ENCODE measurements at regions not wholly inside any gene's neighbourhood (a gene's known extent, or its start where the extent isn't known, plus 50 kb on each side); places are given as distances from the start of the nearest gene placed in this dataset.

DNA sequence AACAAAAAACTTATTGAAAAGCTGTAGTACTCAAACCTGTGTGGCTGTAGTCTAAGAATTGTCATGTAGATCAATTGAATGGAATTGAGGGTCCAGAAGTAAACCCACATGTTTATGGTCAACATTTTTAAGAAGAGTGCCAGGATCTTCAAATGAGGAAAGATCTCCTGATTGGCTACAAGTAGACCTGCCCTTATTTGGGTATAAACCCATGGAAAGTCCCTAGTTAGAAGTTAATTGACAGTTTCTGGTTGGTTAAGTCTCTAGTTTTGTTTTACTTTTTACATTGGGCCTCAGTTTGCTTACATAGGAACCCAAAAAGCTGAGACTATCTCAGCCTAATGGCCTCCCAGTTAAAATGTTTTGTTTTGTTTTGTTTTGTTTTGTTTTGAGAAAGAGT lies 91.9 kb upstream of the RESF1 start:
- no peak for DNase-seq

DNA sequence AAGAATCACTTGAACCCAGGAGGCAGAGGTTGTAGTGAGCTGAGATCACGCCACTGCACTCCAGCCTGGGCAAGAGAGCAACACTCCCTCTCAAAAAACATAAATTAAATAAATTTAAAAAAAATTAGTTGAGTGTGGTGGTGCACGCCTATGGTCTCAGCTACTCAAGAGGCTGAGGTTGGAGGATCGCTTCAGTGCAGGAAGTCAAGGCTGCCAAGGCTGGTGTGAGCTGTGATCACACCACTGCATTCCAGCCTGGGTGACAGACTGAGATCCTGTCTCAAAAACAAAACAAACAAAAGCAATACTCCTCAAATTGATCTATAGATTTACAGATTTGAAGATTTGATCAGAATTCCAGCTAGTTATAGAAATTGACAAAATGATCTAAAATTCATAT lies 92.7 kb upstream of the RESF1 start:
- no peak for DNase-seq

DNA sequence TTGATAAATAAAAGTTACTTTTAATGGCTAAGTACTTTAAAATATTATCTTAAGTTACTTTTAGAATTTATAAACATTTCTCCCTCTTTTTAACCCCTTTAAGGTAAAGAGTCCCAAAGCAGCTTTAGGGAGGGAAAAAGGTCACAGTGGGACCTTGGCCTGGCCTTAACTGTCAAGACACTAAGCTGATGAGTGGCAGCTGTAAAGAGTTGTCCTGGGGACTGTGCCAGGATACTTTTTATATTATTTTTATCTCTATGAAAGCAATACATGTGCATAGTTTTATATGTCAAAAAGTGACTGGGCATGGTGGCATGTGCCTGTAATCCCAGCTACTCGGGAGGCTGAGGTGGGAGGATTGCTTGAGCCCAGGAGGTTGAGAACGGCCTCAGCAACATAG lies 94.2 kb upstream of the RESF1 start:
- no peak for DNase-seq

DNA sequence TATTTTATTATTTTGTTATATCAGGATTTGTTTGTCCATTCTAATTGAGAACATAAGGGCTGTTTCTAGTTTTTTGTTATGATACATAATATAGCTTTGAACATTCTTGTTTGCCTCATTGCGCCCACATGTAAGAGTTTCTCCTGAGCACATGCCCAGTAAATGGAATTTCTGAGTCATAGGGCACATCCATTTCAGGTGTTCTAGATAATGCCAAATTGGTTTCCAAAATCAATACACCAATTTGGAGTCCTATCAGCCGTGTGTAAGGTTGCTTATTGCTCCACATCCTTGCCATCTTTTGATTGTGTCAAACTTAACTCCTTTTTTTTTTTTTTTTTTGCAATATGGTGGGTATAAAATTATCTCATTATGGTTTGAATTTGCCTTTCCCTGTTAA lies 97.9 kb upstream of the RESF1 start:
- DNase-seq: no peak

DNA sequence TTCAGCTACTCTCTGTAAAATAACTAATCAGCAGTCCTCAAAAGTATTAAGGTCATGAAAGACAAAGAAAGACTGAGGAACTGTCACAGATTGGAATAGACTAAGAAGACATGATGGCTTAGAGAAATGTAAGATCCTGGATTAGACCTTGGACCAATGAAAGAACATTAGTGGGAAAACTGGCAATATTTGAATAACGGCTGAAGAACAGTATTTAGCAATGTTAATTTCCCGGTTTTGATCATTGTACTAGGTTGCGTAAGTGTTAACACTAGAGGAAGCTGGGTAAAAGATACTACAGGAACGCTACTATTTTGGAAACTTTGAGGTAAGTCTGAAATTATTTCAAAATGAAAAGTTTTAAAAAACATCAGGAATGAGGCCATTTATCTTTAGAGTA lies 98.8 kb upstream of the RESF1 start:
- DNase-seq: no peak

DNA sequence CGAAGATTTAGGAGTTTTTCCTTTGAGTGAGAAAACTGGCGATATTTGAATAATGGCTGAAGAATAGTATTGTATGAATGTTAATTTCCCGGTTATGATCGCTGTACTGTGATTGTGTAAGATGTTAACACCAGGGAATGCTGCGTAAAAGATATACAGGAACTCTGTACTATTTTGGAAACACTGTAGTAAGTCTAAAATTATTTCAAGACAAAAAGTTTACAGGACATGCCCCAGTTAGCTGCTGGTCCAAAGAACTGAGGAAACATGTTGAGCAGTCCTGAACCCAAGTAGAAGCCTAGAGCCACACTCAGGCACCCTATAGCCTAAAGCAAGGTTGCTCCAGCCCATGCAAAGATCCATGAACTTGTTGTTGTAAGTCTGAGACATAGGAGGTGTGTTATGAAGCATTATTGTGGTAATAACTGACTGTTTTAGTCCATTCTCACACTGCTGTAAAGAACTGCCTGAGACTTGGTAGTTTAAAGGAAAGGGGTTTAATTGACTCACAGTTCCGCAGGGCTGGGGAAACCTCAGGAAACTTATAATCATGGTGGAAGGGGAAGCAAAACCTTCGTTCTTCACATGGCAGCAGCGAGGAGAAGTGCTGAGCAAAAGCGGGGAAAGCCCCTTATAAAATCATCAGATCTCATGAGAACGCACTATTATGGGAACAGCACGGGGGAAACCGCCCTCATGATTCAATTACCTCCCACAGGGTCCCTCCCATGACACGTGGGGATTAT lies 99.8 kb upstream of the RESF1 start:
- DNase-seq: no peak

DNA sequence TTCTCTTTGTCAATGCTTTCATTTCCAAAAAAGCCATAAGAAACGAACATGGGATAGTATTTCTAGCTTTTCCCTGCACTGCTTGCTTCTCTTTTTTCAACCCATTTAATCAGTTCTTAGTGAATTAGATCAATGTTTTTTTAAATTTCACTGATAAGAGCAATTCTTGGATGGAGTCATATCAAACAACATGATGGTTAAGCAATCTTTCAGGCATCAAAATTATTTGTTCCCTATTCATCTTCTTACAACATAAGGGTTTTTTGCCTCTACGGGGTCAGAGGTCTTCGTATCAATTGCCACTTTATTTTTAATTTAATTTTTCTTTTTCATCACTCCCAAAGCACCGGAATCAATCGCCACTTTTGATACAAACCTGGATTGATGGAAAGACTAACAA lies 103.8 kb upstream of the RESF1 start:
- DNase-seq: no peak

DNA sequence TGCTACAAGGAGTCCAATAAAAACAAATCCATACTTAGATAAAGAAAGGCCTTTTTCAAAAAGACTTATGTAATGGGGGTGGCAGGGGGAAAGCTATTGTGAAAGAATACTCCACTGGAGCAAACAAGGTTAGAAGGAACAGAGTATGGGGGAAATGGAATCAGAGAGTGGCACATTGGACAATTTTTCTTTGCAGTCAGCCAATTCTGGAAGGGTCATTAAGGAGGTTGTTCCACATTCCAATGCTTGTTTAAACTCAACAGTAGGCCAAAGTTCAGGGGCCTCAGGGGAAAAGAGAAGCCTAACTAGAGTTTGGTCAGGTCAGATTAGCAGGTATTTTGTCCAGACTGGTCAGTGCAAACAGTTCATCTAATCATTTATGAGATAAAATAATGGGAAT lies 105.2 kb upstream of the RESF1 start:
- no peak for DNase-seq

DNA sequence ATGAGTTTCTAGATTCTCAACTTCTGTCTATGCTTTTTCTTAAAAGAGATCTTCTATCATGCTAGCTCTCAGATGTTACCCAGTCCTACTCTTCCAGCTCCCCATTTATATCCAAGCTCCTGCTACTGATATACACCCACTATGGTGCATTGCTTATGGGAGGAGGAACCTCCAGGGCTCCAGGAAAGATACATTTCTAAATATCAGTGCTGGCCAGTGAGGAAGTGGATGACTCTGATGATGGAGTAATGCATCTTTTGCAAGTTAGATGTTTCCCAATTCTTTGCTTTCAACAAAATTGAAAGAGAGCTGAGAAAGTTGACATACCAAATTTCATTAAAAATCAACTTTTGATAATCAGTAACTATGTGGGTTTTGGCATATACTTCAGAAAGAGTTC lies 105.7 kb upstream of the RESF1 start:
- no peak for DNase-seq

DNA sequence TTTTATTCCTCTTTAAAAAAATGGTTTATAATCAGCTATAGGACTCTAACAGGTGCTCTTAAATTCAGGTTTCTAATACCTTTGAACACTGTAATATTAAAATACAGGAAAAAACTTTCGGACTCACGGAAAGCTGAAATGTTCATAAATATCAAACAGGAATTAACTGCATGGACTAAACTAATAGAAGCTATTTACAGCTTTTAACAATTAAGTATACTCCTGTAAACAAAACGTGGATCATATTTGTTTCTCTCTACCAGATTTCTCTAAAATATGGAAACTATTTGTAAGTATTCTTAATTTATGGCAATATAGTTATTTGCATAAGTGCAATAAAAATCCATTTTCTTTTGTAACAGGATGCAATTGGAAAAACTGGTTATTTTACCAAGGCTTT lies 108.9 kb upstream of the RESF1 start:
- no peak for DNase-seq

DNA sequence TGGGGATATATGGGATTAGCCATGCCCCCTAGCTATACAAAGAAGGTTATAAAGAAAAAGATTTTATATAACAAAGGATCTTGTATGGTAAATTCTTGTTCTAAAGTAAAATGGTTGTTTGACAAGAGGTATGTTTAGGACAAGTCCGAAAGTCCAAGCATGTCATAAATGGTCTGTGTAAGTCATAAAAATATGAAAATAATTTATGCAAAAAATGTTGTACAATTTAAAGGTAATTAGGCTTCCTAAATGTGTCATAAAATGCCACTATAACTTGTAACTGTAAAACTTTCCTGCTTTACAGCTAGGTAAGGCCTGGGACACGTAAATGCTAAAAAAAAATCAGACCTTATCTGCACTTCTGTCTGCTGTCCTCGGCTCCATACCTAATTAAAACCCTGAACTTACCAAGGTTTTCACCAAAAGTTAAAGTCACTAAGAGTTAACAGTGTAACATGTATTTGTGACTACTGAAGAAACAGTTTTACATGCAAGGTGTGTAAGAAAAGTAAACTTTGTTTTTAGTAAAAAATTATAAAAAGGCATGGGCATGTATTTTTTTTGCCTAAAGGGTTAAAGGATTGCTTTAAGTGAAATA lies 110.0 kb upstream of the RESF1 start:
- no peak for DNase-seq

DNA sequence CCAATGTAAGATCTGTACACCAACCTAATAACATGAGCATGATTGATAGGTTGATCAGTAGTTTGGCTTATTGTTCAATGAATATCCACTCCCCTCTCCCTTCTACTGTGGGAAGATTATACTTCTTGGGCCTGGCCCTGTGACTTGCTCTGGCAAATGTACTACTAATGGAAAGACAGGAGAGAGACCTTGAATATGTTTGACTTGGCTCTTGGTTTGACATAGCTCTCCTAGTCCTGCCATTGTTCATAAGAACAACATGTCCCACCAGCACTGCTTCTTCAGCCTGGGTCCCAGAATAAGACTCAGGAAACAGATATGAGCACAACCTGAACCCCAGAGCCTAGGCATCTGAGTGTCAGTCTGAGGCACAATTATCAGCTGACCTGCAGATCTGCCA lies 112.8 kb upstream of the RESF1 start:
- no peak for DNase-seq

DNA sequence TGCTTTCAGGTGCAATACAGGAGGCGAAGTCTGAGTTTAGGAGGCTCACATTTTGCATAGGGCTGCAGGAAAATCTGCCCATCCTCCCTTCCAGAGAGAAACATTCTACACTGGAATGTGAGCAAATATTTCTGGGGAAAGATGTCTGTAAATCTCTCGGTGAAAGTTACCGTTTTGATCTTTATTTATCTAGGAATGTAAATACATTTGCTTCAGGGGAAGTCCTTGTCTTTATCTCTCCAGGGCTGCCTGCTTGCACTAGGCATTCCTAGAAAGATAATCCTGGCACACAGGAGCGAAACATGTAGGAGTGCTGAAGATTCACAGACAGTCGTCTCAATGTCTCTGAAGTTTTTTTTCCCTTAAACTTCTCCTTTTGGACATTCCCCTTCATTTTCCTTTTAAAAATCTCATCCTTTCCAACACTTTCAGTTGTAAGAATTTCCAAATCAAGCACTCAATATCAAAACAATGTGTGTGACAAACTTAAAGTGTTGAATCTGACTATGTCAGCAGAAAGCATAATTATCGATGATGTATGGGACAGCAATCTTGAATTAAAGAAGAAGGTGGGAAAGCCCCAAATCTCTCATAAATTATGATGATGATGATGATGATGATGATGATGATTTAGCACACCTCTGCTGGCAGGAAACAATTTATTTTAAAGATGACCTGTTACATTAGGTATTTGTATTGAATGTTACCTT lies 113.4 kb upstream of the RESF1 start:
- no peak for DNase-seq

DNA sequence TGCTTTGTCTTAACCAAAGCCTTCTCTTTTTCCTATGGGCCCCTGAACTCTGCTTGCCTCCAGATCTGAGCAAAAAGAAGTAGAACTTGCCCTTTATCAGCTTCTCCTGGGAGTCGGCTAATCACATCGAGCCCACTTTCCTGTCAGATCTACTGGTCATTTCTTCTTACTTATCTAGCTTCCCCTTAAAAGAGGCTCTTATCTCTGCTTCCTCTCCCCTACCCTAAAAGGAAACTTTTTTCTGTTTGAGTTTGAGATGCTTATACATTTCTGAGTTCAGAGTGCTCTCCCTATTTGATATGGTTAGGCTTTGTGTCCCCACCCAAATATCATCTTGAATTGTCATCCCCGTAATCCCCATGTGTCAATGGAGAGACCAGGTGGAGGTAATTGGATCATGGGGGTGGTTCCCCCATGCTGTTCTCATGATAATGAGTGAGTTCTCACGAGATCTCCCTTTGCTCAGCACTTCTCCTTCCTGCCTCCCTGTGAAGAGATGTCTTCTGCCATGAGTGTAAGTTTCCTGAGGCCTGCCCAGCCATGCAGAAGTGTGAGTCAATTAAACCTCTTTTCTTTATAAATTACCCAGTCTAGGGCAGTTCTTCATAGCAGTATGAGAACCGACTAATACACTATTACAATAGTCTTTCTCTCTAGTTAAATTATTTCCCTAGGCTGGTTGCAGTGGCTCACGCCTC lies 114.7 kb upstream of the AMN1 start:
- no peak for DNase-seq

DNA sequence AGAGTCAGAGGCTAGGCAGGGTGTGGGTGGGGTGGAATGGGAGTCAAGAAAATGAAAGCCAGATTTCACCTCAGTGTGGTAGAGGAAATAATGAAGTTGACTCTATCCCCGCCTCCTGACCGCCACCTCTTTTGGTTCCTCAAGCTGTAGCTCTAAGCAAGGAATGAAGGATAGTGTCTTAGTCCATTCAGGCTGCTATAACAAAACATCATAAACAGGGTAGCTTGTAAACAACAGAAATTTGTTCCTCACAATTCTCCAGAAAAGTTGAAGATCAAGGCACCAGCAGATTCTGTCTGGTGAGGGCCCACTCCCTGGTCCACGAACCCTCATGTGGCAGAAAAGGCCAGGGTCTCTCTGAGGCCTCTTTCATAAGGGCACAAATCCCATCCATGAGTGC lies 109.1 kb upstream of the AMN1 start:
- DNase-seq: no peak

DNA sequence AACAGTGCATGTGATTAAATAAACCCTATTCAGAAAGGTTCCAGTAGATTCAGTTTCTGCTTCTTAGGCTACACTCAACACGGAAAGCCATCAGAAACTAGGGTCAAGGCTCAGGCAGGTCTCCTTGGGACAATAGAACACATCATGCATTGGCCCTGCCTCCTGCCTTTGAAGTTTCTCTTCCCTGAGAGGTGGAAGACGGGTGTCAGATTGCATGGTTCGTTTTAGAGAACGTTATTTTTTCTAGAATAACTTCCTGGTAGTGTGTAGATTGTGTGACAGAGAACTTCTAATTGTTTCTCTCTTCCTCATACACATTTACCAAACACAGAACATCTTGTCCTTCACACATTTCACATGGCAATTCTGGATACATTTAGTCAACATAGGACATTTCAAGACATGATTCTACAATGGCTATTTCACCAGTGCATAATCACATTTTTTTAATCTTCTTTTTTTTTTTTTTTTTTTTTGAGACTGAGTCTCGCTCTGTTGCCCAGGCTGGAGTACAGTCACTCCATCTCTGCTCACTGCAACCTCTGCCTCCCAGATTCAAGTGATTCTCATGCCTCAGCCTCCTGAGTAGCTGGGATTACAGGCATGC lies 106.6 kb upstream of the AMN1 start:
- no peak for DNase-seq

DNA sequence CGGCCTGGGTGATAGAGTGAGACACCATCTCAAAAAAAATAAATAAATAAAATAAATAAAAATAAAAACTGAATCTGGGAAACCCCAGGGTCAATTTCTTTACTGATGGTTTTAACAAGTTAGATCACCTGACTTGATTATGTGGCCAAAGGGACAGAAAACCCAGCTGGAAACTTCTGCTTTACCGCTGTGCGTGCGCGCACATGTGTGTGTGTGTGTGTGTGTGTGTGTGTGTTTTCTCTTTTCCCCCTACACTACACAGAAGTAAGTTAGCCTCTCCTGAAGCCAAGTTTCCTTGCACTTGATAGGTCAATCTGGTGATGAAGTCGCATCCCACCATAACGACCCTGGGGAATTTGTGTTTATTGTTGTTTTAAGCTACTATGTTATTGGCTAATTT lies 105.3 kb upstream of the AMN1 start:
- DNase-seq: no peak

DNA sequence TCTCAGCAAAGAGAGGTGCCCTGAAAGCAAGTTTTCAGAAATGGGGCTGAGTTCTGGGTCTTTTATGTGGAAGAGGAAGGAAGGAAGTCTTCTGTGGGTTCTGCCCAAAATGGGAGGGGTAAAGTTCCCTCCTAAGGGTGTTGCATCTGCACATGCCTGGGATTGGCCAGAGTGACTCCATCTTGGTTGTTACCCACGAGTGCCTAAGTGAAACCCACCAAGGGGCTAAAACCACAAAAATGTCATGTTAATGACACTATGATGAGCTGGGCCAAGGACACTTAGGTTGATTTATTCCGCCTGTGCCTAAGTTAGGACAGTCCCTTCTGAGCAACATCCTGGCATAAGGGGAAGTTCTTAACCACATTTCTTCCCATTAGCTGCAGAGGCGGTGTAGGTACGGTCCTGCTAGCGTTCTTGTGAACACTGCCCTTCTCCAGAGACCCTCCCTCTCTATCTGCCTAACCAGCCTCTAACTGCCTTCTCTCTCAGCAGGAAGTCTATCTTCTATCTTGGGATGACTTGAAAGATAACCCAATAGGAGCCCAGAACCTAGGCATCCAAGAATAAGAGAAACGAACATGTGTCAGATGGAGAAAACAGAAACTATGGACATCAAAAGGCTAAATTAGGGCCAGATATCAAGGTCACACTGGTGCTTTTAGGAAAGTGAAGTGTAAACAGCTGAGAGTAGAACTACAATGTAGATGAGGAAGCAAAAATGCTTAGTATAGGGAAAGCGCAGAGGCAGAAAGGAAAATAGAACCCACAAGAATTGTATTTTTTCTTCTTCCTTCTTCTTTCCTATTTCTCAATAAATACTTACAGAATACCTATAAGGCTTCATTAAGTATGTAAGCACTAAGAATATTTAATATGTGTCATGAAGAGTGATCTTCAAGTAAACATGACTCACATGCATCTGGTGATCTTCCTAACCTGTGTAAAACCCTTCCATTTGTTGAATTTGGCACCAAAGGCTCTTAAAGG lies 104.2 kb upstream of the AMN1 start:
- DNase-seq: no peak

DNA sequence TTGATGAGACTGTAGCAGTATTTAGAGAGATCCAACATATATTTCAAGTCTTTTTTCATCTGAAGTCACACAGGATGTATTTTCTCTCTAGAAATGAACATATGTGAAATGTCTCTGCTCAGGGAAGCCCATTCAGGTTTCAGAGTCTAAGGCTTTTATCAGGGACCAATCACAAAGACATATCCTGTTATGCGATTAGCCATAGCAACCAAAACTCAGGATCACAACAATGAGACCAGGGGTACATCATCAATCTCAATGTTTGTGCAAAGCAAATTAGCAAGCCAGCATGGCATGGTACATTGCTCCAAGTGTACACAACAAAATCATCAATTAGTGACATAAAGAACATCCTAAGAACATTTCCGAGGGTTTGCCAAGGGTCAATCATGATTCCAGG lies 99.2 kb upstream of the AMN1 start:
- no peak for DNase-seq

DNA sequence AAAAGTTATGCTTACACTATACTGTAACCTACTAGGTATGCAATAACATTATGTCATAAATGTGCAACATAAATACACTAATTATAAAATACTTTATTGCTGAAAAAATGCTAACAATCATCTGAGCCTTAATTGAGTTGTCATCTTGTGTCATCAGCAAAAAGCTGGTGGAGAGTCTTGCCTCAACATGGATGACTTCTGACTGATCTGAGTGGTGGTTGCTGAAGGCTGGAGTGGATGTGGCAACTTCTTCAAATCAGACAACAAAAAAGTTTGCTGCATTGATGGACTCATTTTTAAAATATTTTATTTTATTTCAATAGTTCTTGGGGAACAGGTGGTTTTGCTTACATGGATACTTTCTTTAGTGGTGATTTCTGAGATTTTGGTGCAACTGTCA lies 93.9 kb upstream of the AMN1 start:
- no peak for DNase-seq

DNA sequence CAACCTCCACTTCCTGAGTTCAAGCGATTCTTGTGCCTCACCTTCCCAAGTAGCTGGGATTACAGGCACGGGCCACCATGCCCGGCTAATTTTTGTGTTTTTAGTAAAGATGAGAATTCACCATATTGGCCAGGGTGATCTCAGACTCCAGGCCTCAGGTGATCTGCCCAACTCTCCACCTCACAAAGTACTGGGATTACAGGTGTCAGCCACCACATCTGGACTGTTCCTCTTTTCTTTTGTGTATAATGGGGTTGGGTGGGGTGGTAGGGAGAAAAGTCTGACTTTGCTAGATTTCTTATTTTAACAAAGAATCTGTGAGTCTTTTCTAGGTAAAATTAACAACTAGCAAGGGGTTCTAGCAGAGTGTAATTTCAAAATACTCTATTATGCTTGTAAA lies 92.7 kb upstream of the AMN1 start:
- no peak for DNase-seq

DNA sequence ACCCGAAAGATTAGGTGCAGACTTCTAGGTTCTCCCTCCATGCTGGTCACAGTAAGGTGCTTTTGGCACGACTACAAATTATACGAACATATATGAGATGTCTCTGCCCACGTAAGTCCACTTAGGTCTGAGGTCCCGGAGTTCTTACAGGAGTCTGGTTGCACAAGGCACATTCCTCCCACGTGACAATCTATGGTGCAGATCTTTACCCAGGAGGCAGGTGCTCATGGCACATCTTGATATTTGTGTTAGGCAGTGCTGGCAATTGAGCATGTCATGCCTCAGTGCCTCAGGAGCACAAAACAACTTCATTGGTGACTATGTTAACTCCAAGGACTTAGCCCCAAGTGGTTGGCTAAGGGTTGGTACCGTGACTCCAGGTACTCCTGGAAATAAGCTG lies 92.0 kb upstream of the AMN1 start:
- DNase-seq: no peak

All from NCI-H524 (cell line).